ENCODE measurements at regions not wholly inside any gene's neighbourhood (a gene's known extent, or its start where the extent isn't known, plus 50 kb on each side); places are given as distances from the start of the nearest gene placed in this dataset.
A peak's percentile ranks its signal among the peaks of the same experiment; 100 is the strongest.

DNA sequence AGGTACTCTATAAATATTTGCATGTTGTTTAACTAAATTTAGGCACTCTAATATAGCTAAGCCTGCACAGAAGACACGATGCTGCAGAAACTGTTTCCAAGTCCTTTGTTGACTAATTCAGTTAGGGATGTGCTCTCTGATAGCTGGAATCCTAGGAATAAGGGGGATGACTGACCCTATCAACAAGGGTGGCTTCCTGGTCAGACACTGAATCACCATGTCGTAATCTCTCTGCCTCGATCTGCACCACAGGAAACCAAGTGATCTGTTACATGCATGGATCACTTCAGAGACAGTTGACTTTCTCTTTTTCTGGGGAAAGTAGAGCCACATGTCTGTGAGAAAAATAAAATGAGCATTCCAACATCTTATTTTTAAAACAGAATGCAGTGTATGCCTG, 169.1 kb downstream of the GUCY2F start:
- peak; percentile 6 for DNase-seq (ENCODE audit: low spot score)

DNA sequence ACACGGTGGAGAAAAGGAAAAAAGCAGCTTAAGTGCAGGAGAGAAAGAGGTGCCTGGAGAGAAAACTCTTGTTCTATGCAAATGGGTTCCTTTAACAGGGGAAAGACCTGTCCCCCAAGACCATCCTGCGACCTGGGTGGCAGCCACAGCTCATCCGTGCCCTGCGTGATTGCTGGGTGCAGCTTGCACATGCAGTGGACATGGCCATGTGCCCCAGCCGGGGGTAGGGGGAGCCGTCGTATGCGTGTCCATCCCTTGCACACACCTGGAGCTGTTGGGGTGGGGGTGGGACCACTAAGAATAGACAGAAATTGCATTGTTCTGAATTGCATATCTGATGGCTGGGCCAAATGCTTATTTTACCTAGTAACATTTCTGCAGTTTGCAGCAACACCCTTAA, 171.9 kb downstream of the GUCY2F start:
- DNase-seq (ENCODE audit: low spot score), result no peak

DNA sequence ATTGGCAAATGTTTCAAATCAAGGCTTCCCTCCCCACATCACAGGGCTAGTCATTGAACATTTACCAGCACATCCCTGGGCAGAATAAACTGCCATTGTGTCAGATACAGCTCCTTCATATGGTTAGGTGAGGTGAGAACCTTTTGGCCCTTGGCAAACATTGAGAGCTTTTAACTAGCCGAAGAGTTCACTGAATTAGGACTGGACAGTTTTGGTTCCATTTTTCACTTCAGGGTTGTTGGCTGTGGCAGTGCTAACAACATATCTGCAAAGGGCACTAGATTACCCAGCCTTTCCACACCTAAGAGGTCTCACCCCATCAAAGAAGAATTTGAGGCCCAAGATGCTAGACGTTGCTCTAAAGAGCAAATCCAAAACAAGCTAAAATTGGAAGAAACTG, 180.7 kb downstream of the GUCY2F start:
- DNase-seq (ENCODE audit: low spot score), result no peak

DNA sequence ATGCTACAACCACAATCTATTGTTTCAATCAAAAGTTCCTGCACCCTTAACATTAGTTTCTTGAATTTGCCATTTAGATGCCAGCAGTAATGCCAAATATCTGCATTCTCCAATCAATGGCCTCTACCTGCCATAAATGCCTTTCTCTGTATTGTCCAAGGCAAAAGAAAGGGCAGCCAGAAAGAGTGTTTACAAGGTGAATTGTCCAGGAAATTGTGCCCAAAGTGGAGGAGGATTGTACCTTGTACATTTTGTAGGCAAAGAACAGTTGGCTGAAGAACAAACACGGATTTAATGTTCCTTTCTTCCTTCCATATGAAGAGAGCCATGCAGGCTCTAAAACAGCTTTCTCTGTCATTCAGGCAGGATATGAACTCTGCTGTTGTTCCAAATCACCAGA, 181.5 kb downstream of the GUCY2F start:
- DNase-seq (ENCODE audit: low spot score), result no peak

DNA sequence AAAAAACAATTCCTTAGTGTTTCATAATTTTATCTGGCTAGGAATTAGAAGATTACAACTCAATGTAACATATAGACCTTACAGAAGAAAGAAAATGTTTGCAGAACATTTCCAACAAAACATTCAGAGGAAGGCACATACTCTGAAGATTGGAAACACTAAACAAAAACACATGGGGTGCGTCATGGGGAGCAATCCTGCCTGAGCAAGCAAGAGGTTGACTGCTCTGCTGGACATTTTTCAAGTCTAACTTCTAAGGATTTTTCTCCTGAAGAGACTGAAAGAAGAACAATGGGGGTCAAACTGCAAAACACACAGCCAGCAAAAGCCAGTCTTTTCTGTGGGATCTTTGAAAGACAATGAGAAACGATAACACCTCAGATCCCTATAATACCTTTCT, 182.8 kb downstream of the GUCY2F start:
- DNase-seq (ENCODE audit: low spot score), result no peak

DNA sequence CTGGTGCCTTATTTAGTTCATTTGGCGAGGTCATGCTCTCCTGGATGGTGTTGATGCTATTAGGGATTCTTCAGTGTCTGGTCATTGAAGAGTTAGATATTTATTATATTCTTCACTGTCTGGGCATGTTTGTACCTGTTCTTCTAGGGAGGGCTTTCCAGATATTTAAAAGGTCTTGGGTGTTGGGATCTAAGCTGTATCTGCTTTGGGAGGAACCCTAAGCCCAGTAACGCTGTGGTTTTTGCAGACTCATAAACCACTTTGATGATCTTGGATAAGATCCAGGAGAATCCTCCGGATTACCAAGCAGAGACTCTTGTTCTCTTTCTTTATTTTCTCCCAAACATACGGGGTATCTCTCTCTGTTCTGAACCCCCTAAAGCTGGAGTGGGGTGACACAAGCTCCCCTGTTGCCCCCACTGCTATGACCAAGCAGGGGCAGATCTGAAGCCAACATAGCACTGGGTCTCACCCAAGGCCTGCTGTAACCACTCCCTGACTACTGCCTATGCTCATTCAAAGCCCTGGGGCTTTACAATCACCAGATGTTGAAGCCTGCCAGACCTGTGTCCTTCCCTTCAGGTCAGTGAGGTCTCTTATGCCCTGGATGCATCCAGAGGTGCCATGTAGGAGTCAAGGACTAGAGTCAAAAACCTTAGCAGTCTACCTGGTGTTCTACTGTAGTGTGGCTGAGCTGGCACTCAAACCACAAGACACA, 187.6 kb downstream of the GUCY2F start:
- no peak for DNase-seq (ENCODE audit: low spot score)

DNA sequence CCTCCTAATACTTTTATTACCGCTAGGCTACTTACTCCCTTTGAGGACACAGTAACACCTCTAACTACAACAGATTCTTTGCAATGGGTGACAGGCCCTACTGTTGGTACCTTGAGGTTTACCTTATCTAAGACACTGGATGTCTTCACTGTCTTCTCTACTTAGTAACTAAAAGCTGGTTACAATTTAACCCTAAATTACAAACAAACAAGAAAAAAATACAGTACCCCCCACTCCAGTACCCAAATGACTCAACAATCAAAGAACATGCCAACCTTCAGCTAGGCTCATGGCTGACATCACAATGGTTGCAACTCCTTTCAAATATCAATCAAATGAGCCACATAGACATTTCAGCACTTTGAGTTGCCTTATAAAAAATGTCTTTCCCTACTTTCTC, 198.0 kb downstream of the GUCY2F start:
- DNase-seq (ENCODE audit: low spot score), result no peak

DNA sequence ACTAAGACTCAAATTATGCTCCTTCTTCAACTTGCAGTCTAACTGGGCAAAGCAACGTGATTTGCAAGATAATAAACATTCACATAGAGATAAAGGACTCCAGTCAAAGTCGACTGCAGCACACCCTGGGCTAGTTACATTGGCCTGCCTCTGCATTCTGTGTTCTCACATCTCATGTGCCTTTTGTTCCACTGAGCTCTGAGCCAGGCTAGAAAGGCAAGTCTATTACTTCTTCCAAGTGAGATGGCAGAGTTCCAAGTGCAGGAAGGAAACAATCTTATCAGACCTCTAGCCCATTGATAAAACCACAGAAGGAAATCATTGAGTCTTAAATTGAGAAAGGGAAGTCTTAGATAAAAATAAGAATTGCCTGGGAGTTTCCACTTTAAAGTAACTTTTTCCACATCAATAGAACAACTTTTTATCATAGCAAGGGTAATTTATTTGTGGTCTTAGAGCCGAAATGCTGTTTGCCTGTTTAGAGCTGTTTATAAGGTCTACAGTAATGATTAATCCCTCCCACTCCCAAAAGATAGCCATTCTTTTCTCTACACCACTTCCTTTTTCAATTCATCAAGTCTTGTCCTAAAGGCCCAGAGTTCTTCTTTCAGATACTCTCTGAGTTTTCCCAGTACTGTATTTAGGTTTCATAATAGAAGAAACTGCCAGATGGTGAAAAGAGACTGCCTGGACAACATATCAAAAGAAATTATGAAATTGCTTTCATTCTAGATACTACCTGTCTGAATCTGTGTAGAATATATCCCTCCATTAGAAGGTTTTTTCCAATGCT, 200.2 kb downstream of the GUCY2F start:
- no peak for DNase-seq (ENCODE audit: low spot score)

DNA sequence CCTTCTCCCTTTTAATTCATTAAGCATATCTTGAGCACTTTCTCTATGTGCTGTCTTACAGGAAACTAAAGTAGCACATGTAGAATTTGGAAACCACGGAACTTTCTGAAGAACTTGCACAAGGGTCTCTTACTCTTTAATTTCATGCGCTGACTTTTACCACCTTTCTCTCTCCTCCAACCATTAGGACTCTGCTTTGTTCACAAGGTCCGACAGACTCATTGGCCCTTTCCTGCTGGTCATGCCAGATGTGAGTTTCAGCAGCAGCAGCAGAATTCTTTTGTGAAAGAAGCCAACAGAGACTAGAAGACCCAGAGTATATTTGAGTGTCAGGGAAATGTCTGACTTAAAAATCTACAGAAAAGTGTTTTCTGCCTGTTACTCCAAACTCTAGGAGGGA, 207.1 kb downstream of the GUCY2F start:
- no peak for DNase-seq (ENCODE audit: low spot score)

DNA sequence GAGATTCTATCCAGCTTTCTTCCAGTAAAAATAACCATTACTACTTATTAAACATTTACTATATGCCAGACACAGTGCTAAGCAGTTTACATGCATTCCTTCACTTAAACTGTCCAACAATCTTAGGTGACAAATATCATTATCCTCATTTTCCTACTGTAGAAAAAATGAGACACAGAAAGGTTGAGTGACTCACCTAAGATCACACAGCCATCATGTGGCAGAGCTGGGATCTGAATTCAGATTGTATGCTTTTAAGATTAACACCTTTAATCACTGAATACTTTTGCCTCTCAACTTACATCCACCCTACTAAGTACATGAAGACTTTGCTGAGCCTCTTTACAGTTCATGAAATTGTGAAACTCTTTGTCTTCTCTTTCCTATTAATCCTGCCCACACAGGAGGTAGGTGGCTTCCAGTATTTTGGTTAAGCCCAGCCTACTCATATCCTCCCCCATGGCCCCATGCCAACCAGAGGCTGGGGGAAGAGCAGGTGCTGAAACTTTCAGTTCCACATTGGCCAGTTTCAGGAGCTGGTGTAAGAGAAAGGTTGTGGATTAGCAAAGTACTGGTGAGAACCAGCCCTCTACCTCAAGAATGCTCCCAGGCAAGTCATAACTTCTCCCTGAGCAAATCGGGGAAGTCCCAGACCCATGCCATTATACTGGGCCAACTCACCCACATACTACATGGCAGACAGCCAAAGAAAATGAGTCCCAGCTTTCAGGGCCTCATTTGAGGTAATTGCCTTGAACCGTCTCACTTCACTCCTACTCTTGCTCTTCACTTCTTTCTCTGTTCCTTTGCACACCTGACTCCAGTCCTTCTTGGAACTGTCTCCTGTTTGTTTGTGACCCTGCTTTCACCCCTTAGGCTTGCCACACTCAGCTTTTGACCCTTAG, 211.1 kb downstream of the GUCY2F start:
- DNase-seq (ENCODE audit: low spot score), result no peak

DNA sequence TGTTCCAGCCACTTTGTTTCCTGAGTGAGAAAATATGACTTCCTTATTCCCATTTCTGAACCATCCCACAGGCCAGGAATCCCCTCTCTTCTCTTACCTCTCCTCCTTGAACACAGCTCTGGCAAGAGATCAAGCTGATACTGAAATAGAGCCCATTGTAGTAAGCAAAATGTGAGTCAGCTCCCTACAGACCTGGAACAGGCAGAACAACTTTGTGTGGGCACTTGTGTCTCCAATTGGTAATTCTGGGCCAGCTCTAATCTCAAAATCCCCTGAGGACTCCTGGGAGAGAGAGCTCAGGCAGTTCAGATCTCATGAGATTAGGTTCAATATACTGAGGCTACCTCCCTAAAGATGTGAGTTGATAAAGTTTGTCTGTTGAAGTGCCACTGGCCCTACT, 213.5 kb downstream of the GUCY2F start:
- no peak for DNase-seq (ENCODE audit: low spot score)

DNA sequence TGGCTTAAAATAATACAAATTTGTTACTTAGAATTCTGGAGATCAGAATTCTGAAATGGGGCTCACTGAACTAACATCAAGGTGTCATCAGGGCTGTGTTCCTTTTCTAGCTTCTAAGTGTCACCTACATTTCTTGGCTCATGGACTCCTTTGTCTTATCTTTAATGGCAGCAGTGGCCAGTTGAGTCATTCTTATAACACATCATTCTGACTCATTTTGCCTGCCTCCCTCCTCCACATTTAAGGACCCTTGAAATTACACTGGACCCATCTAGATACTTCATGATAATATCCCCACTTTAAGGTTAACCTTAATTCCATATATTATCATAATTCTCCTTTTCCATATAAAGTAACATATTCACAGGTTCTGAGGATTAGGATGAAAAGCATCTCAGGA, 215.9 kb downstream of the GUCY2F start:
- DNase-seq (ENCODE audit: low spot score), result no peak

DNA sequence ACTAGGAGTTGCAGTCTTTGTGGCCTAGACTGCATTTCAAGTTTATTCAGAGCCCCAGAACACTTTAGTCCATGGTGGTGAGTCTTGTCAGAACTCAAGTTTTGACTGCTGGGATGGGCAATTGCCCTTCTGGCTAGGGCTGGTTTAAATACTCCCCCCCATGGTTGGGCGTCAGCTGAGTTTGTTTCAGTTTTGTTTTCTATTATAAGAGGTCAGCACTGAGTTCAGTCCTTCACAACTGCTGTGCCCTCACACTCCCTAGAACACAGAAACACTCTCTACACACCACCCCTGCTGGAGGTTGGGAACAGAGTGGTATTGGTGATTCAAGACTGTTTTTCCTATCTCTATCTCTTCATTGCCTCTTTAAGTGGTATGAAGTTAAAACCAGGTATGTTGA, 217.0 kb downstream of the GUCY2F start:
- no peak for DNase-seq (ENCODE audit: low spot score)

DNA sequence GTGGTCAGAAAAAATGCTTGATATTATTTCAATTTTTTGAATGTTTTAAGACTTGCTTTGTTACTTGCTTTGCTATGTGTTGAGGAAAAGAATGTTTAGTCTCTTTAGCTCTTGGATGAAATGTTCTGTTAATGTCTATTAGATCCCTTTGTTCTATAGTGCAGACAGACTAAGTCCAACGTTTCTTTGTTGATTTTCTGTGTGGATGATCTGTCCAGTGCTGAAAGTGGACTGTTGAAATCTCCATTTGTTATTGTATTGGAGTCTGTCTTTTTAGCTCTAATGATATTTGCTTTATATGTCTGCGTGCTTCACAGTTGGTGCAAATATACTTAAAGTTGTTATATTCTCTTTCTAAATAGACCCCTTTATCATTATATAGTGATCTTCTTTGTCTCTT, 220.6 kb downstream of the GUCY2F start:
- no peak for DNase-seq (ENCODE audit: low spot score)

DNA sequence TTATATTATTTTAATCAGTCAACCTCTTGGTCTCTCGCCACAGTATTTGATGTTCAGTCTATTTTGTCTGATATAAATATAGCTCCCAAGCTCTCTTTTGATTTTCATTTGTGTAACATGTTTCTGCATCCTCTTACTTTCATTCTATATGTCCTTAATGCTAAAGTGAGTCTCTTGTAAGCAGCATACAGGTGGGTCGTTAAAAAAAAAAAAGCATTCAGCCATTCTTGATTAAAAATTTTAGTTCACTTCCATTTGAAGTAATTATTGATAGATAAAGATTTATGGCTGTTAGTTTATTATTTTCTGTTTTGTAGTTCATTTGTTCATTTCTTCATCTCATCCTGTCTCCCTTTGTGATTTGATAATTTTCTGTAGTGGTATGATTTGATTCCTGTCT, 229.1 kb downstream of the GUCY2F start:
- DNase-seq (ENCODE audit: low spot score), result no peak

DNA sequence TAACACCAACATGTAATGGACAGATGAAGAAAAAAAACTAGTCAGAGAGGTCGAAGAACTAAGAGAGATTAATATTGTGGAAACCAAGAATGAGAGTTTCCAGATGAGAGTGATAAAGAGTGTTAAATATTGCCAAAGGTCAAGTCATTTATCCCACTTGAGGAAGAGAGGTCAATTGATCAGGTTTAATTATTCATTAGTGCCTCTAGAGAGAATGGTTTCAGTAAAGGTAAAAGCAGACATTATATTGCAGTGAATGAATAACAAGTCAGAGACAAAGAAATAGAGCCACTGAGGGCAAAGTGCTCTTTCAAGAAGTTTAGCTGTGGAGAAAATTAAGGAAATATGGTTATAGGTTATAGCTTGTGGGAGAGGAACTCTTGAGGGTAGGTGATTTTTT, 263.1 kb downstream of the GUCY2F start:
- no peak for DNase-seq (ENCODE audit: low spot score)

DNA sequence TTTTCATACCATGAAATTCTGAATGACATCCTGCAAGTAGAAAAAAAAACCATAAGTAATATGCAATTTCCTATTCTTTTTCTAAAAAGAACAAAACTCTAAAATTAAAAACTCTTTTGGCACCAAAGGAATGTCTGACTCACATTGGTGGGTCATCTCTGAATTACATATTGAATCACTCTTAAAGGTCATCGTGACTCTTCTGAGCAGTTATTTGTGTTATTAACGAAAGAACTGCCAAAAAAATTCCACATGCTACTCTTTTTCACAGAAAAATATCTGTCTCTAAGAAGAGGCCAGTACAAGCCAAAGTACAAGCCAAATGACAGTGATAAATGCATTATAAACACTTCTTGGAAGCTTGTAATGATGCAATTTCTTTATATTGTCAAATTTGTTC, 282.2 kb downstream of the GUCY2F start:
- DNase-seq (ENCODE audit: low spot score), result no peak

DNA sequence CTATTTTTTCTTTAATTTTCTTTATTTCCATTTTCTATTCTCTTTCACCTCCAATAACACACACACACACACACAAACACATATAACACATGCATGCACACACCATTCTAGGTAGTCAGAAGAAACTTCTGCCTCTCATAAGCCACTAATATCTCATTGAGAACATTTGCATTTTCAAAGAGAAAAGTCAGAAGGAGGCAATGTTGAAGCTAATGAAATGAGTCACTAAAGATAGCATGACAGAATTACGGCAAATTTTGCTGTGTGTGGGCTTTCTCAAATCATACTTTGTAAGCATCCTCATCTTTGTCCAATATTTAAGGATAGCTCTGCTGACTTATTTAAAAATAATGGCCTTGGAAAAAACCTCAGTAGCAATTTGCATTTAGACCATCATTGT, 291.3 kb downstream of the GUCY2F start:
- no peak for DNase-seq (ENCODE audit: low spot score)

DNA sequence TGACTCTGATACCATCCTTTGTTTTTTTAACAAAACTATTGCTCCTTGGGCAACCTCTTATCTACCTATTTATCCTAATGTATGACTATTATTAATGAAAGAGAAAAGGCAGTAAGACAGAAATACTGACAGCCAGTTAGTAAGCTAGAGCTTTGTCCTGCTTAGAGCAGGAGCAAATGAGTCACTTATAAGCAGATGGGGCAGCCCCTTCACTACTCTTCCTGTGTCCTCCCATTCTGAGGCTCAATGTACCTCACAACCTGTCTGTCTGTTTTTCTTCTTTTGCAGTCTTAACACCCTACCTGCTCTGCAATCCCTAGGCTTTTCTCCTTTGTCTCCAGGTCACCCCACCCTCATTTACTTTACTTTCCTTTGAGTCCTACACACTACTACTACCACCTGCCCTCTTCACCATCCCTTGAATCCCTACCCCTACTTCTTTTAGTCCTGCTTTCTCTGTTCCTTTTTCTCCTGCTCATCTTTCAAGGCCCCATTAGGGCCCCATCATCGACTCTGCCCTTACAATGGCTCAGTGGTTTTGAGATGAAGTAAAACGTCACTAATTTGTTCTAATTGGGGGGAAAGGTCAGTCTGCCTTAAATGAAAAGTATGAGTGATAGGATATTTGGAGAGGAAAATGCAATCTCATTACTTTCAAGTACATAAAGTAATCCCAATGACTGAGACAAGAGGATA, 294.3 kb downstream of the GUCY2F start:
- DNase-seq (ENCODE audit: low spot score), result no peak

DNA sequence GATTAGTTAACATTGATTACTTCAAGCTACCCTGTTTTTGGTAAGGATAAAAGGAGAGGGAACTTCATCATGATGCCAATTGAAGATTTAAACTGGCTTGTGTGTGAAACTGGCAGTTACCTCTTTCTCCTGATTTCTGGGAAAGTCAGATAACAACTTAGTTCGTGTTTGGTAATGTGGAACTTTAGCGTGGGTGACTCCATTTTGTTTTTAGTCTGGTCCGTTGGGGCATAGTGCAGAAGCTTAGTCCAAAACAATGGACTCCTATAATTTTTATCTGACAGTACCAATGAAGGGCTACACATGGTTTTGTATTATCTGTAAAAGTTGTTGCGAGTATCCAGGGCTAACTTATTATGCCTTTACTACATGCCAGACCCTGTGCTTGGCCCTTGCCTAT, 294.9 kb downstream of the GUCY2F start:
- DNase-seq (ENCODE audit: low spot score), result no peak

DNA sequence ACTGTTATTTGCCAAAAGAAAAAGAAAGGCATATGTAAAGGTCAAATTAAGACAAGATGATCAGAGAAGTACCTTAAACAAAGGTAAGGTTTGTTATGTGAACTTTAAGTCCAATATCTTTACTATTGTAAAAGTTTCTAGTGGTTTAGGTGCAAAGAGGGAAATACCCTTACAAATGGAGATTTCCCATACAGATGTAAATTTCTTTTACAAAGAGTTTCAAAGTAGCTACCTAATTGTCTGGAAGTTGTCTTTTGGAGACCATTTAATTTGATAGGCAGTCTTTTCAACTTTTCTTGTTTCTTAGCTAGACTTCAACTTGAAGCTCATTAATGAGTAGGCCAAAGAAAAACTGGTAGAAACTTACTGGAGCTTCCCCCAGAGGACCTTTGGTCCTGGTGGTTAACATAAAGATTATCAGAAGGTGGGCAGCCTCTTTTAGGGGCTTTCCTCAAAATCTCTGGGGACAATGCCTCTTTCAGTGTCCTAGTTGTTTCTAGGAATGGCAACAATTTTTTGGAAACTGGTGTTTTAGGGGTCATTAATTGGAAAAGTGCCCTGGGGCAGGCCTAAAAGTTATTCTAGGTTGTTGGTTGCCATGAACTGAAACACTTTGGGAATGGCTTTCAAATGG, 297.3 kb downstream of the GUCY2F start:
- DNase-seq (ENCODE audit: low spot score), result no peak

Data from AG08395 (cell line).